ENCODE measurements at regions not wholly inside any gene's neighbourhood (a gene's known extent, or its start where the extent isn't known, plus 50 kb on each side); places are given as distances from the start of the nearest gene placed in this dataset.

GRCh38 chr17:71963791-71964190 is 157.0 kb upstream of the SOX9 start:
- H2AFZ ChIP-seq (replicated peaks; ENCODE audit: low read length, poor library complexity): no peak overlapping the region
- no peak overlapping the region for H3K27ac ChIP-seq (ENCODE audit: insufficient read depth, low read length)
- no peak overlapping the region for H3K18ac ChIP-seq (ENCODE audit: low read depth, low read length)
- H3K9me3 ChIP-seq (ENCODE audit: control insufficient read depth, insufficient read depth, low read length): no peaks in the 10 kb centered on the region
- H3K79me1 ChIP-seq (ENCODE audit: low read depth in 1 of 2, low read length in 2 of 2): no peaks in the 10 kb centered on the region
- H2BK15ac ChIP-seq (ENCODE audit: low read depth, low read length): no peak overlapping the region
- no peaks in the 10 kb centered on the region for H4K20me1 ChIP-seq (ENCODE audit: insufficient read depth, low read length)
- H3K4me1 ChIP-seq (ENCODE audit: control insufficient read depth, insufficient read depth, low read length): no peaks in the 10 kb centered on the region
- H3K23ac ChIP-seq (ENCODE audit: low read depth, low read length): no peak overlapping the region
- H2AK5ac ChIP-seq (ENCODE audit: low read depth, low read length): no peak overlapping the region
- H4K91ac ChIP-seq (ENCODE audit: insufficient read depth, low read depth, low read length): no peak overlapping the region
- H2AK9ac ChIP-seq (replicated peaks; ENCODE audit: low read depth, low read length, poor library complexity): no peak overlapping the region
- dilution Hi-C loops (cut with HindIII; ENCODE audit: low sequenced_read_pairs, unreplicated experiment) (no loop called here), intact Hi-C loops (cut with micrococcal nuclease) (no loop called here), in situ Hi-C loops (cut with MboI; ENCODE audit: low sequenced_read_pairs) (loop anchor here (25.0 kb wide), 1 partner anchor 574 kb away; no protein-coding TSS in a partner anchor)
- no peak overlapping the region for H3K56ac ChIP-seq (ENCODE audit: extremely low read depth, insufficient read depth, low read length)
- no TSS peak for BruUV-seq (replicated peaks)
- no peak overlapping the region for H3K4me3 ChIP-seq (ENCODE audit: insufficient read depth, low read depth, low read length)
- POLR2A ChIA-PET (ENCODE audit: unreplicated experiment): no interaction called here
- no peak overlapping the region for H2BK20ac ChIP-seq (ENCODE audit: low read depth, low read length)
- CTCF ChIA-PET: no interaction called here
- H3K27me3 ChIP-seq (ENCODE audit: control insufficient read depth, insufficient read depth, low read length): no peaks in the 10 kb centered on the region
- no peak overlapping the region for H3K4ac ChIP-seq (ENCODE audit: low read depth, low read length)
- H4K5ac ChIP-seq (ENCODE audit: low read depth, low read length): no peak overlapping the region
- H2BK5ac ChIP-seq (ENCODE audit: low read depth, low read length, poor library complexity, severe bottlenecking): no peak overlapping the region
- H3K36me3 ChIP-seq (ENCODE audit: control insufficient read depth, insufficient read depth, low read length): no peaks in the 10 kb centered on the region
- H3K4me2 ChIP-seq (ENCODE audit: low read depth, low read length): no peak overlapping the region
- no peak overlapping the region for H3K9ac ChIP-seq (ENCODE audit: low read depth, low read length)
- no peak for TF ChIP-seq CHD1 (IDR thresholded peaks at IDR 0.05; ENCODE audit: low read depth, low read length)
- TF ChIP-seq BHLHE40 (IDR thresholded peaks at IDR 0.05; ENCODE audit: low read depth, low read length): no peak
- no peak for TF ChIP-seq CTCF (conservative IDR thresholded peaks at IDR 0.05; ENCODE audit: low read depth, low read length)
- TF ChIP-seq USF2 (IDR thresholded peaks at IDR 0.05; ENCODE audit: low read depth, low read length): no peak
- TF ChIP-seq ELK1 (IDR thresholded peaks at IDR 0.05; ENCODE audit: borderline replicate concordance, low read depth, low read length): no peak
- no peak for TF ChIP-seq MXI1 (IDR thresholded peaks at IDR 0.05; ENCODE audit: borderline replicate concordance, low read depth, low read length)
- no peak for TF ChIP-seq SMC3 (IDR thresholded peaks at IDR 0.05; ENCODE audit: low read depth, low read length)
- TF ChIP-seq MAZ (IDR thresholded peaks at IDR 0.05; ENCODE audit: borderline replicate concordance, low read depth, low read length): no peak
- TF ChIP-seq MAFK (IDR thresholded peaks at IDR 0.05; ENCODE audit: low read depth, low read length): no peak
- no peak for TF ChIP-seq FOS (IDR thresholded peaks at IDR 0.05; ENCODE audit: low read depth, low read length)
- no CpG with 5 or more reads among the region's 4 CpGs for WGBS, 2 experiments (ENCODE audit: extremely low coverage in 2 of 2, insufficient read length in 1 of 2)
- ATAC-seq (ENCODE audit: low read depth): no peak
- H3K9me1 ChIP-seq (ENCODE audit: insufficient read depth, low read length): no peaks in the 10 kb centered on the region
- no peak overlapping the region for H4K8ac ChIP-seq (ENCODE audit: low read depth in 2 of 2, low read length in 2 of 2)
- no peak overlapping the region for H2BK120ac ChIP-seq (ENCODE audit: low read depth, low read length)
- no peak for DNase-seq
- H3K14ac ChIP-seq (replicated peaks; ENCODE audit: low read depth, low read length): no peak overlapping the region

Data from IMR-90 (cell line).